GM19025 (cell line): ENCODE measurements at regions not wholly inside any gene's neighbourhood (a gene's known extent, or its start where the extent isn't known, plus 50 kb on each side); places are given as distances from the start of the nearest gene placed in this dataset.
A peak's percentile ranks its signal among the peaks of the same experiment; 100 is the strongest.

Source experiments
- ATAC-seq: cut with Tn5 transposase; IDR thresholded peaks from one replicate; pipeline ENCODE4 v1.9.1; 2021; ENCODE audit warnings: mild to moderate bottlenecking, low read depth, moderate library complexity; ENCODE audit not compliant: unreplicated experiment

- ATAC-seq = no peak
Observed at GRCh38 chr4:135344492-135344891, 1142.9 kb upstream of the PABPC4L start.

- no peak for ATAC-seq
Observed at GRCh38 chr4:135338181-135338580, 1136.6 kb upstream of the PABPC4L start.

GRCh38 chr4:135325264-135325663 lies 1123.7 kb upstream of the PABPC4L start:
- no peak for ATAC-seq

- no peak for ATAC-seq
Observed at GRCh38 chr4:135319685-135320084, 1118.1 kb upstream of the PABPC4L start.

- ATAC-seq = no peak
Observed at GRCh38 chr4:135316266-135316779, 1114.7 kb upstream of the PABPC4L start.

GRCh38 chr4:135290136-135290535 lies 1088.5 kb upstream of the PABPC4L start:
- ATAC-seq = no peak

GRCh38 chr4:135283934-135284333 lies 1082.3 kb upstream of the PABPC4L start:
- no peak for ATAC-seq

- ATAC-seq = no peak
Observed at GRCh38 chr4:135282676-135283075, 1081.1 kb upstream of the PABPC4L start.

- ATAC-seq = no peak
Observed at GRCh38 chr4:135281230-135281629, 1079.6 kb upstream of the PABPC4L start.

- no peak for ATAC-seq
Observed at GRCh38 chr4:135277980-135278315, 1076.4 kb upstream of the PABPC4L start.

- ATAC-seq = no peak
Observed at GRCh38 chr4:135277068-135277979, 1075.7 kb upstream of the PABPC4L start.

- no peak for ATAC-seq
Observed at GRCh38 chr4:135274416-135274815, 1072.8 kb upstream of the PABPC4L start.

- peak; percentile 63 for ATAC-seq
Observed at GRCh38 chr4:135269125-135269890, 1067.7 kb upstream of the PABPC4L start.

GRCh38 chr4:135268369-135268768 lies 1066.8 kb upstream of the PABPC4L start:
- no peak for ATAC-seq

GRCh38 chr4:135267148-135267865 lies 1065.7 kb upstream of the PABPC4L start:
- ATAC-seq = no peak

- ATAC-seq = no peak
Observed at GRCh38 chr4:135256111-135256510, 1054.5 kb upstream of the PABPC4L start.

GRCh38 chr4:135250040-135250439 lies 1048.5 kb upstream of the PABPC4L start:
- ATAC-seq = no peak

GRCh38 chr4:135249024-135249423 lies 1047.4 kb upstream of the PABPC4L start:
- no peak for ATAC-seq

- no peak for ATAC-seq
Observed at GRCh38 chr4:135244696-135245095, 1043.1 kb upstream of the PABPC4L start.

GRCh38 chr4:135244056-135244455 lies 1042.5 kb upstream of the PABPC4L start:
- no peak for ATAC-seq

- no peak for ATAC-seq
Observed at GRCh38 chr4:135240796-135241195, 1039.2 kb upstream of the PABPC4L start.
